Ureter (tissue), 1 donor: ENCODE measurements at regions not wholly inside any gene's neighbourhood (a gene's known extent, or its start where the extent isn't known, plus 50 kb on each side); places are given as distances from the start of the nearest gene placed in this dataset.

Experiments used
- DNase-seq: peaks from one replicate; pipeline ENCODE4 v3.0.0-alpha.2; 2020; ENCODE audit warnings: low spot score
- donor health status: DM: yes; HTN: yes; CAD: no.

DNA sequence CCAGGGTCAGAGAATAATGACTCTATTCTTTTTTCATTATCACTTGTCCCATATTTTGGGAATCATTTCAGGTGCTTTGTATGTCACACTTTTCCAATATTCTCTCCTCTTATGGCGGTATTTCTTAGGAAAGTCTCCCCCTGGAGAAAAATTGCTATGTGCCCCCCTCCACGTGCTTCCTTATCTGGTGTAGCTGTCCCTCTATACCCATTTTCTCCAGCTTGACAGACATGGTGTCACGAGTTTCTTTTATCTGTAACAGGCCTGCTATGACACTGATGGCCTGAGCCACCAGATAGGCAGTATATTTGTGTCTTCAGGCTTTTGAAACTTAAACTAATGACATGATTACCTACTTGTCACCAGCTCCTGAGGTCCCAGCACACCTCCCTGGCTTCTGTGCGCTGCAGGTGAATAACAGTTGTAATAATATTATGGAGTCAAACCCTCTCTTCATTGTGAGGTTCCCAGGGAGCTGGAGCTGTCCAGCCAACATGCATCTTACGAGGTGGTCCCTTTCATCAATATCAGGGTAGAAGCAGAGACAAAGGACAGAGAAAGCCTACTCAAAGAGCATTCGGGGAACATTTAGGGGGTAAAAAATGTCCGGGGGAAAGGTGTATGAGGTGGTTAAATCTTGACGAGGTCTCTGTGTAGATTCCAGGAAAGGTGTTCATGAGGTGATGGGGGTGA is 71.2 kb upstream of the DUSP10 start:
- DNase-seq = no peak

DNA sequence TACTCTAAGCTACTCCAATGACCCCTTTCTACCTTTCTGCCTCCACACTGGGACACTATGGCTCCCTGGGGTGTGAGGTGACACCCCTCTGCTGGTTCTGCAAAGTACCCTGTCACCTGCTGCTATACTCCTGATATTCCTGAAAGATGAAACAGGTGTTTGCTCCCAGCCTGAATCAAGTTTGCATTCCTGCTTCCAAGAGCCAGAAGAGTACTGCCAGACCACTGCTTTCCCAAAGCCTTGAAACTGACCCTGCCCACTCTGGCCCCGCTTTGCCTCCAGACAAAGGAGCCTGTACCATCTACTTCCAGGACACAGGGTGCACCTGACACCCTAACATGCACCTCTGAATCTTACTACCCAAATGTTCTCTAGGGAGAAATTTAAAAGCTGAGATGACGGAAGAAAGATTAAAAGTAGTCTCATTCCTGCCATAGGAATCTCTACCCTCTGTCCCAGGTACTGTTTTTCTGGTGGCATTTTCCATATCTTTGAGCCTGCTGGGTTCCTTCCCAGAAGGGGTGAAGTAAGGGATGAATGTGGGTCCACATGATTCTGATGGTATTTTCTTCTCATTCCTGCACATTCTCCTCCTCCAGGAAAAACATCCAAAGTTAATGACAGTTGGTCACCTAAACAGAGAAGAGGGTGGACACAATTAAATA is 70.3 kb upstream of the DUSP10 start:
- no peak for DNase-seq

GRCh38 chr1:221810406-221810805 is 68.5 kb upstream of the DUSP10 start:
- no peak for DNase-seq

DNA sequence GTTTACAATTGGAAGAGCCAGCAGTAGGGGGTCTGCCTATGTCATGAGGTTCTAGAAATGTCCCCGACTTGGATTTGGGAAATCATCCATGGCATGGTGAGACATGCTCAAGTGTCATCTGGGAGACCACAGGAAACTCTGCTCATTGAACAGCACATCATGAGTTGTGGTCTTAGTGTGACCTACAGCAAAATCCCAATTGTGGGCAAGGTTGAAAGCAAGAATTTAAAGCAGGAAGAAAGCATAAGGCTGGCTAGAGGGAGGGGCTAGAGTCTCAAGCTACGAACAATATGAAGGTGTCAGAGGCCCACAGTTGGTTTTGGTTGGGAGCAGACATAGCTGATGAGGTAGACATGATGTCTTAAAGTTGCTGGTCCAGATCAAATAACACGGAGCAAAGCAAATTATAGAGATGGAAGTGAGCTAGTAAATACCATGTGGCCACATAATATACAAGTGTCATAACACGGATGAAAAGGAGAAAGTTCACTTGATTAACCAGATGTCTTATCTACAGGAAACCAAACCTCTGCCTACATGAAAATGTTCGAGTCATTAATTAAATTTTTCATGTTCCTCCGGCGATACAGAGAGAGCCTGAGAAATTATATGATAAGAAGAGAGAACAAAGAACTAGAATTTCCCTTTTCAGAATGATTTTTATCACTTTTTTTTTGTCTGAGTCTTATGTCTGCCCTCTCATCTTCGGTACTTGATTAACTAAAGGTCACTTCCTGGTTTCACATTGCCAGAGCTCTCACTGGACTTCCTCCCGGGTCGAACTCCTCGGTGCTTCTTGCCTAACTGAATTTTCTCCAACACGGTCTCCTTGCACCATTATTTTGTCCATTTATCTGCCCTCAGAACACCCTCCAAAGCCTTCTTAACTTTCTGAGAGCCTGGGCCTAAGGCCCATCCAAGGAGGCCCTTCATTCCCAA is 67.5 kb upstream of the DUSP10 start:
- no peak for DNase-seq

DNA sequence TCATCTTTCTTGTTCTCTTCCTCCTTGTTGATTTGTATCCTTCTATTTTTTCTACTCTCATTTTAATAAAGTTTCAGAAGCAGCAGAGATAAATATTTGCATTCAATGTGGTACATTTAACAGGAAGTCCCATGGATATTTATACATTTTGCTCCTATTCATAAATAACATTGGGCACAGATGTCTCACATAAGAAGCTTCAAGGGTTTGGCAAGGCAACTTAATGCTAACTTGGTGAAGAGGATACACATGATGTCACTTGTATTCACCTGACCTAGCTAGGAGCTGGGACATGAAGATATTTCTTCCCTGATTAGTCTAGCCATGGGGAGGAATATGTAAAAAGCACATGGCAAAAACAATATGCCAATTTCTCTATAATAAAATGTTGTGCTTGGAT is 65.1 kb upstream of the DUSP10 start:
- DNase-seq = no peak

- DNase-seq = no peak
Observed at GRCh38 chr1:221806236-221806635, 64.3 kb upstream of the DUSP10 start.

- DNase-seq = no peak
Observed at GRCh38 chr1:221805121-221805520, 63.2 kb upstream of the DUSP10 start.

GRCh38 chr1:221804303-221804702 is 62.4 kb upstream of the DUSP10 start:
- DNase-seq = no peak

DNA sequence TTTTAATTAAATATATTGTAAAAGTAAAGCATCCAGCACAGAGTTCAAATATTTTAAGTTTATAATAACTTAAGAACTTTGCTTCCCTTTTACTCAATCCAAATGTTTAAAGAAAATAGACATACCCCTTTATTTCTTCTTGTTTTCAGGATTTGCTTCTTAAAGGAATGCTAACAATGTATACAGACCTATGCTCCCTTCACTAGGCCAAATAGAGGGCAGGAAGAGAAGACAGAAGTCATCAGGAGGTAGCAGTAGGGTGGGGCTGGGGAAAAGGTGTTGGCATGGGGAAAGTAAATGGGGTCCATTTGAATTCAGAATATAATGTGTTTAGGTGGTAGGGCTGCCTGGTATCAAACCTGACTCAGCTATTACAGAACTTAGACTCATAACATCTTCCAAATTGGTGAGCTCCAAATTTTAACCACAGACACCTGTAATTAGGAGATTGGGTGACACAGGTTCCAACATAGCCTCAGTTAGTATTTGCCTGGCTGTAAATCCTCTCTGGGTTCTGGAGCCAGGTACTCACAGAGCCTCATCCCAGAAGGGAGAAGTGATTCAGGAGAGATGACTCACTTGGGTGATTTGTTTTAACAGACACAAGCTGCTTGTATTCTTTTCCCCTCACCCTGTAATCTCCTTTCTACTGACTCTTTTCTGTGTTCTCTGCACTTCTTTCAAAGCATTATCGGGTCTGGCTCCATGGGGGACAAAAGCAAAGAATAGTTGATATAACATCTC is 60.1 kb upstream of the DUSP10 start:
- no peak for DNase-seq

- no peak for DNase-seq
Observed at GRCh38 chr1:221801251-221801661, 59.4 kb upstream of the DUSP10 start.

- no peak for DNase-seq
Observed at GRCh38 chr1:221800831-221801230, 58.9 kb upstream of the DUSP10 start.

GRCh38 chr1:221797506-221797905 is 55.6 kb upstream of the DUSP10 start:
- no peak for DNase-seq

DNA sequence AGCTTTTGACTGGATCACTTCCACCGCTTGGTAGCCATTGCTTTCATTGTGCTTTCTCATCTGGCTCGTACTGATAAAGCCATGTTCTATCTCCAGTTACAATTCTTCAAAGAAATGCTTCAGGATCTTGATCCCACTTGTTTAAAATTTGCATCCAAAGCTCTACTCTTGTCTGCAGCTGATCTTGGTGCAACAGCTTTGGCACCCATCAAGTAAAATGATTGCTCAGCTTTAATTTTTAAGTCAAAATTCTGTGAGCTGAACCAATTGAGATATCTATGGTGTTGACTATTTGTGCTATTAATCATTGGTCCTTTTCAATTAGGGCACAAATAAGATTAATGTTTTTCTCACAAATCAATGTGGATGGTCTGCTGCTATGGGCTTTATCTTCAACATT is 54.8 kb upstream of the DUSP10 start:
- no peak for DNase-seq

DNA sequence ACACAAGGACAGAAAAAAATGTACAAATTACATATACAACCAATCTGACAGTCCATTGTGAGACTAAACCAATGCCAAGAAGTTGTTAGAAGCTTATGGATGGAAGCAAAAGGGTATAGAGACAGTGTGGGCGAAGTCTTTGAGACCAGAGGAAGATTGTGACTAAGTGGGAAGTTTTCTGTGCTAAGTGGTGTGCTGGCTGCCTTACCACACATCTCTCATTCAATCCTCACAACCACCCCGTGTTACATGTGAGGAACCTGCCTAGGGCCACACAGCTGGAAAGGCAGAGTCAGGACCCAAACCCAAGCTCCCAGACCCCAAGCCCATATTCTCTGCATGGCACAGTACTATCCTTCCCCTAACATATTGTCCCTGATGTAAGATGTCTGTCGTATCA is 53.5 kb upstream of the DUSP10 start:
- DNase-seq = no peak

DNA sequence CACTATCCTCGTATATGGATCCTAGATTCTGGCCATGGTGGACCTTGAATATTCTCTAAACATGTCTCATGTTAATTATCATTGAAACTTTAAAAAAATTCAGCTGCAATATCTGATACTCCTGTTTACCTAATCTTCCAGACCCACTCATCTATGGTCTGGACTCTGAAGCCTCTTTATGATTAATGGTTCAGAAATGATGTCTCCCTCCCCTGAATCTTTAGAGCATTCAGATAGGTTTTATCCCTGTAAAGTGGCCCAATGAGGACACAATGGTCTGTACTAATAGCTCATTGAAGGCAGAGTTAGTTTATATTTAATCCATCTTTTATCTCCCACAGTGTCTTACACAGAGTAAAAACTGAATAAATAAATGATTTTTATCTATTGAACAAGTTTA is 53.0 kb upstream of the DUSP10 start:
- no peak for DNase-seq

GRCh38 chr1:221794079-221794670 is 52.3 kb upstream of the DUSP10 start:
- no peak for DNase-seq

DNA sequence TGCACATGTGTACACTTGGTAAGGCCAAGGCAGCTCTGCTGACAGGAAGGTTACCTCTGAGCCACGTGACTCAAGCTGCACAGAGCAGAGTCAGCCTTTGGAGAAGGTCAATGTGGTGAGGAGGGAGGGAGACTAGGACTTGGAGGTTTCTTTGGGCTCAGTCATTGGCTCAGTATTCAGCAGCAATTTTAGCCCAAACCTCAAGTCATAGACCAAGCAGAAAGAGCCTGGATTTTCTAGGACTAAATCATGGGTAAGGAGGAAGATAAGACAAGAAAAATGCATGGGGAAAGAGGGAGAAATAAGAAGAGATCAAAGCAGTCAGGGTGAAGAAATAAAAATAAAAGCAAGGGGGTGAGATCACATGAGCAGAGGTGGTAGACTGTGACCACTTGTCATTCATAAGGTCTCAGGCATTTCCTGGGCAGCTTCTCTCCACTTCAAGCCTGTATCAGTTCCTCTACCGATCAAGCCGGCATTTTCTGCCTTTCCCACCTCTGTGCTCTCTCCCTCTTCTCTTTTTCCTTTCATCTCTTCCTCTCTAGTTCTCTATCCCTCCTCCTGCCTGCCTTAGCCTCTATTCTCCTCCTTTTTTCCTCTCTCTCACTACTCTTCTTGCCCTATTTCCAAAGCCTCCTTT is 51.7 kb upstream of the DUSP10 start:
- DNase-seq = no peak

DNA sequence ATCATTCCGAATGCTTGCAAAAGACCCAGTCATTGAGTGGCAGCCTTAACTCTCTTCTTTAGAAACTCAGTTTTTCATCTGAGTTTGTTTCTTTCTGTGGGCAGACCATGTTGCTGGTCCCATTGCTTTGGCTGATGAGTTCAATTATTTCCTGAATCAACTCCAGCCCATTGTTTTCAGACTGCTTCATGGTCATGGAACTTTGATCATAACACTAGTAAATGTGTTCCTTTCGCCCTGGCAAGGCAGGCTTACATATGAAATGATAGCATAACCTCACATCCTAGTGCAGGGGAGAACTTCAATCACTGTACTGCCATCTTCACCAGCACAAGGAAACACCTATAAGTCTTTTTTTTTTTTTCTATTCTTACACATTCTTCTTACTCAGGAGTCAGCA is 50.0 kb upstream of the DUSP10 start:
- no peak for DNase-seq
